ENCODE measurements at regions not wholly inside any gene's neighbourhood (a gene's known extent, or its start where the extent isn't known, plus 50 kb on each side); places are given as distances from the start of the nearest gene placed in this dataset.
"Not testable (repeated sequence)": the region's sequence is repeated elsewhere in the genome, so short reads cannot be mapped to it uniquely, and the experiment has no call there.

GRCh38 chr5:102048940-102049339 is 247.1 kb downstream of the SLCO4C1 start:
- peak; percentile 9 for DNase-seq

GRCh38 chr5:102047073-102047472 is 249.0 kb downstream of the SLCO4C1 start:
- not testable (repeated sequence) for DNase-seq

- no peak for DNase-seq
These were observed 255.8 kb downstream of the SLCO4C1 start for GRCh38 chr5:102040326-102040725.

GRCh38 chr5:102036927-102037326 is 259.2 kb downstream of the SLCO4C1 start:
- DNase-seq, result no peak

- no peak for DNase-seq
These were observed 264.4 kb downstream of the SLCO4C1 start for GRCh38 chr5:102031711-102032110.

- no peak for DNase-seq
These were observed 277.4 kb downstream of the SLCO4C1 start for GRCh38 chr5:102018690-102019089.

GRCh38 chr5:102018279-102018678 is 277.8 kb downstream of the SLCO4C1 start:
- no peak for DNase-seq

GRCh38 chr5:102014371-102014770 is 281.7 kb downstream of the SLCO4C1 start:
- DNase-seq, result no peak

- DNase-seq, result no peak
These were observed 285.4 kb downstream of the SLCO4C1 start for GRCh38 chr5:102010644-102011043.

GRCh38 chr5:101997235-101997634 is 298.8 kb downstream of the SLCO4C1 start:
- DNase-seq, result no peak

GRCh38 chr5:101995585-101995984 is 300.5 kb downstream of the SLCO4C1 start:
- DNase-seq, result no peak

GRCh38 chr5:101991486-101991885 is 304.6 kb downstream of the SLCO4C1 start:
- no peak for DNase-seq

- no peak for DNase-seq
These were observed 306.4 kb downstream of the SLCO4C1 start for GRCh38 chr5:101989659-101990058.

- DNase-seq, result peak; percentile 70
These were observed 318.2 kb downstream of the SLCO4C1 start for GRCh38 chr5:101977729-101978345.

- peak; percentile 17 for DNase-seq
These were observed 319.2 kb downstream of the SLCO4C1 start for GRCh38 chr5:101976933-101977332.

GRCh38 chr5:101969742-101970141 is 326.3 kb downstream of the SLCO4C1 start:
- peak; percentile 29 for DNase-seq

GRCh38 chr5:101966476-101966875 is 329.6 kb downstream of the SLCO4C1 start:
- no peak for DNase-seq

- DNase-seq, result no peak
These were observed 340.2 kb downstream of the SLCO4C1 start for GRCh38 chr5:101955891-101956290.

GRCh38 chr5:101950019-101950418 is 346.1 kb downstream of the SLCO4C1 start:
- no peak for DNase-seq

GRCh38 chr5:101948615-101949014 is 347.5 kb downstream of the SLCO4C1 start:
- no peak for DNase-seq

GRCh38 chr5:101943784-101944183 is 352.3 kb downstream of the SLCO4C1 start:
- no peak for DNase-seq

- peak; percentile 46 for DNase-seq
These were observed 353.7 kb downstream of the SLCO4C1 start for GRCh38 chr5:101942321-101942882.

- no peak for DNase-seq
These were observed 359.0 kb downstream of the SLCO4C1 start for GRCh38 chr5:101937041-101937440.

- no peak for DNase-seq
These were observed 361.0 kb downstream of the SLCO4C1 start for GRCh38 chr5:101935086-101935485.

- DNase-seq, result no peak
These were observed 363.5 kb downstream of the SLCO4C1 start for GRCh38 chr5:101932599-101932998.

Data from NCI-H1092 treated with DMSO at 0.1 percent for 48 hours (cell line).